Activated T-cell treated with anti-CD3 and anti-CD28 coated beads for 4 hours (primary cell): ENCODE measurements at regions not wholly inside any gene's neighbourhood (a gene's known extent, or its start where the extent isn't known, plus 50 kb on each side); places are given as distances from the start of the nearest gene placed in this dataset.

Experiments used
- DNase-seq: peaks from one replicate; pipeline ENCODE4 v3.0.0-alpha.2; 2020

DNA sequence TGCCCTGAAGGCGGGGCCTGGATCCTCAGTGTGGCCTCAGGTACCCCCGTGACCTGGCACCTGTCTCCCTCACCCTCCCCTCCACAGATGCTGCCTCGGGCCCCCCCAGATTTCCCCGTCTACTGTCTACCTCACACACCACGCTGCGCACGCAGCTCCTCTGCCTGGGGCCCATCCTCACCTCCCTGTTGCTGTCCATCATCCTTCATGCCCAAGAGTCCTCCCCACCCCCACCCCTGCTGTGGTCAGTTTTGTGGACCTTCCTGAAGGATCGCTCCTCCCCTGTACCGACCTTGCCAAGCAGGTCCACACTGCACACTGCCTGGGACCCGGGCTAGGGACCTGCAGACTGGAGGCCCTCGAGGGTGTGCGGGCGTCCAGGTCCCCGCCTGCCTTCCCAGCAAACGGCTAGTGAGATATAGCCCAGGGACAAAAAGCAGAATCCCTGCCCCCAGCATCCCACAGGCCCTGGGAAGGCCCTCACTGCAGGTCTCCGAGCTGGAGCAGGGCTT lies 197.4 kb upstream of the DIO3 start:
- DNase-seq = no peak

DNA sequence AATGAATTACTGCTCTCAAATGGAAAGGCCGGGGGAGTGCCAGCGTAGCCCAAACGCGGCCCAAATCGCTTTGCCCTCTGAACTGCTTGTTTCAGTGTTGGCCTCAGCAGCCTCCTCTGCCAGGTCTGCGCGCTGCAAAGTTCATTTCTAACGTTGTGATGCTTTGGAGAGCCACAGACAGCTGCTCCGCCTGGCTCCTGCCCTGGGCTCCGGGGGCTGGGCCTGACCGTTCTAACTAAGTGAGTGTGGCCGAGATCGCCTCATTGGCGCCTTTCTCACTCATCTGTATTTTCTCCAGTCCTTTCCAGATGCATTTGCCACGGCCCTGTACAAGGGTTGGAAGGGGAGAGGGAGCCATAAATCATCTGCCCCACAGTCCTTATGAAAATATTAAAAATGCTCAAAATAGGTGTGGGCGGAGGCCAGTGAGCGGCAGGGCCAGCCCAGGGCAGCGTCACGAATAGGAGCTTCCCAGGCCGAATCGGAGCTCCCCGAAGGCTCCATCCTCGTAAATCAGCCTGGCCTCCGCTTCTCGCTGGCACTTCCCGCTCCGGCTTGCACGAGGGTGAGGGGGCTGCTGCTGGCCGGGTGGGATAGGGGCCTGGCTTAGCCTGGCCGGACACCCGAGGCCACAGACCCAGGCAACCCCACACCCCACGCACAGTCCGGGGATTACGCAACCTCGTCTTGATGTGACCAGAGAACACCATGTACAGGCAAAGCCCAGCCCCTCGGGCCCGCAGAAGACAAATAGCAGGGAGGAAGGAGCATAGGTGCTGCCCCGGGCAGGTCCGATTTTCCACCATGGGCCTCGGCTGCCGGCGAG lies 196.6 kb upstream of the DIO3 start:
- no peak for DNase-seq

DNA sequence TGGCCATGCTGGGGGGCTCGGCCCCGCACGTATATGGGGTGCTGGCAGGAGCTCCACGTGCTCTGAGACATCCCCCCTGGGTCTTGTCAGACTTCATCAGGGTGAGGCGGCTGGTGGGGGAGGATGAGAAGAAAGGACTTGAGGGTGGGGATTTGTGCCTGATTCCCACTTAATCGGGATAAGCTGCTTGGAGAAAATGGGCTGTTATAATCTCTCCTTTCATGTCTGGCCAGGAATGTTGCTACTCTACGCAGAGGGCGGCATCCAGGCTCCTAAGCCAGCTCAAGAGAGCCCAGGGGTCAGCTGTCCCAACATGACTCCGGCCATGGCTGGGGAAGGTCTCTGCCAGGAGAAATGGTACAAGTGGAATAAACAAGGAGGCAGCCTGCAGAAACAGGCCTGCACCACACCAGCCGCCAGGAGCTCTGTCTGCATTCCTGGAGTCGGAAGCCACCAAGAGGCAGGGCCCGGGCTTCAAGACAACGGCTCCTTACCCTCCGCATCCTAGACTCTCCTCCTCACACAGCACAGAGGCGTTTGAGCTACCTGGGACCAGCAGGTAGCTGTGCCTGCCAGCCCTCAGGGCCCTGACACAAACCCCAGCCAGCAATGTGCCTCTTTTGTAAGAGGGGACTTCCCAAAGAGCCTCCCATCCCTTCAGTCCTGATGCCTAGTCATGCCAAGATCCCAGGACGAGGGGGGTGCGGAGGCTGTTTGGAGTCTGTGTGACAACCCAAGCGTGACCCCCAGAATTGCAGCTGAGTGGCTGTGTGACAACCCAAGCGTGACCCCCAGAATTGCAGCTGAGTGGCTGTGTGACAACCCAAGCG lies 195.8 kb upstream of the DIO3 start:
- DNase-seq = no peak

DNA sequence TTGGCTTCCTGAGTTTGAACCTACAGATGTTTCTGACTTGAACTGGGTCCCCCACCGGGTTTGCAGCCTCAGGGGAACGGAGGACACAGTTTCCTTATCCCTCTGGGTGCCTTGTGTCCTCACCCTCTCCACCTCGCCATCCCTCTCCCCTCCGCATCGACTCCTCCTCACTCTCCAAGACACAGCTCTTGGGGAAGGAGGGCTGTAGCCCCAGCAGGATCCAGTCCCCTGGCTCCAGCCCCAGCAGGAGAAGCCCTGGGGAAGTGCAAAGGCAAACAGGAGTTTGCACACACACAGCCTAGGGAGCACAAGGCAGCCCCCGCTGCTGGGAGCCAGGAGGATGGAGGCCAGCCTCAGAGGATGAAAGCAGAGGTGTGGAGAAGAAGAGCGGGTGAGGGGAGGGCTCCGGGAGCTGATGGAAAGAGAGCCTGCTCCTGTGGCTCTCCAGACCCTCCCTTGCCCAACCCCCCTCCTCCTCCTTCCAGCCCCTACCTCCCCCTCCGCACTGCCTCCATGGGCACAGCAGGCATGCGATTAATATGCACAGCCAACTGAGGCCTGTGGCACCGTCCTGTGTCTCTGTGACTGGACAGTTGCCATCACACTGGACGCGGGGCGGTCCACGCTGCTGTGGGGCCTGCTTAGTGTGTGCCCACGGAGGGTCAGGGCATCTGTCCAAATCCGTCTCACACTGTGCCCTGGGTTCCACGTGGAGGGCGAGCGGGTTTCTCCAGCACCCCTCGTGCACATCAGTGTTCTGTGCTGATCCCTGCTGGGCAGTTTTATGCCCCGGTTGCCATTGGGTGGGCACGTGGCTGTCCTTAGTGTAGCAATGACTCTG lies 193.7 kb upstream of the DIO3 start:
- no peak for DNase-seq

DNA sequence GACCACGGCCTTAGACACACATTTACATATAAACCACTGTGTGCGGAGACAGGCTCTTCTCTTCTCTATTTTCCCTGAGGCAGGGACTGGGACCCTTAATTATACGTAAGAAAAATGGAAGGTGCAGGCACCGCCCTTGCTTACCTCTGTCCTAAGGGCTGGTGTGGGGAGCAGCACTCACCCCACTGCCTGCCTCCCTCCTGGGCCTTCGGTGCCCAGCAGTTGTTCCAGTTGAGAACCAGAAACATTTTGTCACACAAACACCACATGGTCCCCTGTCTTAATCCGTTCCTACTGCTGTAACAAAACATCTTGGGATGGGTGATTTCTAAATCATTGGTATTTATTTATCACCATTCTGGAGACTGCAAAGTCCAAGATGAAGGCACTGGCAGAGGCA lies 192.7 kb upstream of the DIO3 start:
- no peak for DNase-seq

DNA sequence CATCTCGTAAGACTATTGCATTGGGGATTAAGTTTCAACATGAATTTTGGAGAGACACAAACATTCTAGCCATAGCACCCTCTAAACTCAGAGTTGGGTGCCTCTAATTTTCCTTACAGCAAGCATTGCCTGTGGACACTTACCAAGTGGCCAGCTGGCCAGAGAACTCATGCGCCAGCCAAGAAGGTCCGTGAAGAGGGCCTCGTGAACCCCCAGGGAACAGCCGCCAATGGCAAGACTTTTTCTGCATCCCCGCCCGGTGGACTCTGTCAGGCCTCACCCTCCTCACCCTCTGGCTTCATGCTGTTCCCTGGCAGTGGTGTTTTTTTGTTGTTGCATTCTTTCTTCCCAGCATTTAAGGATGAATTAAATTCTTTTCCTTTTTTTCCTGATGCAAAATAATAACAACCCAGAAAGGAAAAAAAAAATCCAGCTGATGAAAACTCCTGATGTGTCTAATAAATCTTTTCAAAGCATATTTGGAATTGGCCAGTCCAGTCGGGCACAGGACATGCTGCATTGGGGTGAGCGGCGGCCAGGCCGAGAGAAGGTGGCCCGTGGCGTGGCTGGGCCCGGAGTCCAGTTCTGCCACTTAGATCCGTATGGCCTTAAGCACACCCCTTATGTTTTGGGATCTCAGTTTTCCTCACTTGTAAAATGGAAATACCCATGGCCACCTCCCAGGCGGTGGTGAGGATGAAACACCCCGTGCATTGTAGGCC lies 191.9 kb upstream of the DIO3 start:
- no peak for DNase-seq

DNA sequence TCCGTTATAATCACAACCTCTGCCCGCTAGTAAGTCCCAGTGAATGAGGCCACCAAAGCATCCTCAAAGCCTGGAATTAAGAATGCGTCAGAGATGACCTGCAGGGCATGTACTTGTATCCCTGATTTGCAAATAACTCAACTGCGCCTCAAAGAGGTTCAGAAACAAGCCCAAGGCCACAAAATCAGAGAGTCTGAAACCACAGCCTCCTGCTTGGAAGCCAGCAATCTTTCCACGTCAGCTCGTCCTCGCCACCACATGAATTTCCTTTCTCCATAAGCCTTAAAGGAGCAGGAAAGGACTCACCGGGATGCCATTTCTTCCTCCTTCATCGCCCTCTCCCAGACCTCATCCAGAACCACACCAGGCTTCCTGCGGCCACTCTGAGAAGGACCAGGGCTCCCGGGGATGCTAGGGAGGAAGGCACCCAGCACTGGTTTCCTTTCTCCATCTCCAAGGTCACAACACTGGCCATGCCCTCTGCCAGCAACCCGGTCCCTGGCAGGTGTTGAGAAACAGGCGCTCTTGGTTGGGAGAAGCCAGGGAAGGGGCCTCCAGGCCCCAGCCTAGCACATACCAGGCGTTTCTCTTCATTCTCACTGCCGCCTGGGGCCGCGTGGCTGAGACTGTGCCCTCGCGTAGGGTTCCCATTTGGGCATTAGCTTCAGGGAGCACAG lies 191.2 kb upstream of the DIO3 start:
- no peak for DNase-seq

DNA sequence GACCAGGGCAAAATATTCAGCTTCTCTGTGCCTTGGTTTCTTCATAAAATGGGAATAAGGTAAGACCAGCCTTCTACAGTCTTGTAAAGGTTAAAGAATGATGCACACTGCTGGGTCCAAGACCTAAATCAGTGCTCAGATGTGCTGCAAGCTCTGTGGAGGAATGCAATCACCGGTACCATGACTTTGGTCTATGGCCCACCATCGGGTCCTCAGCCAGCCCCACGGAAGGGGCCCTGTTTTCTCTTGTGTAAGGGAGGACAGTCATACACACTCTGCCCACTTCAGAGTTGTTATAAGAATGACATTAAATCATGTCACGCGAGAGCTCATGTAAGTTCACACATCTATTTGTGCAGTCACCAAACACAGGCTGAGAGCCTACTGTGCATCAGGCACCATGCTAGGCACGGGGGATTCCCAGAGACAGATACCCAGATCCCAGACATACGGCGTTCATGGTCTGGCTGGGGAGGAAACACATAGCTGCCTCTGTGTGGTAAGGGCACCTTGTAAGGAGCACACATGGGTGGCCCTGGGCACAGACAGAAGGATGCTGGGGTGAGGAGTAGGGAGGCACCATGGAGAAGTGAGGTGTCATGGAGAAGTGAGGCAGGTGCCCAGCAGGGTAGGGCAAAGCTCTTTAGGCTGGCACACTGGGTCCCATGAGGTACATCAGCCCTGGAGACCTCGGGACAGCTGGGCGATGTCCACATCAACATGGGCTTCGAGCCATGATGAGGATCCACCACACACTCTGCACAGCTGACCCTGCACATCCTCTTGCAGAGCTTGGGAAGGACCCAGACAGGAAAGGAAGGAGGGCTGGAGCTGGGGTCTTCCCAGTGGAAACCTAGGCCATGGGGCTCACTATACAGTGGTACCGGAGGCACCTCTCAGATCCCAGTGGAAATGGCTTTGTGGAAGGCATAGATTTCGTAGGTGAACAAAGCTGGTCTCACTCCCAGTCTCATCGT lies 190.4 kb upstream of the DIO3 start:
- DNase-seq = no peak

DNA sequence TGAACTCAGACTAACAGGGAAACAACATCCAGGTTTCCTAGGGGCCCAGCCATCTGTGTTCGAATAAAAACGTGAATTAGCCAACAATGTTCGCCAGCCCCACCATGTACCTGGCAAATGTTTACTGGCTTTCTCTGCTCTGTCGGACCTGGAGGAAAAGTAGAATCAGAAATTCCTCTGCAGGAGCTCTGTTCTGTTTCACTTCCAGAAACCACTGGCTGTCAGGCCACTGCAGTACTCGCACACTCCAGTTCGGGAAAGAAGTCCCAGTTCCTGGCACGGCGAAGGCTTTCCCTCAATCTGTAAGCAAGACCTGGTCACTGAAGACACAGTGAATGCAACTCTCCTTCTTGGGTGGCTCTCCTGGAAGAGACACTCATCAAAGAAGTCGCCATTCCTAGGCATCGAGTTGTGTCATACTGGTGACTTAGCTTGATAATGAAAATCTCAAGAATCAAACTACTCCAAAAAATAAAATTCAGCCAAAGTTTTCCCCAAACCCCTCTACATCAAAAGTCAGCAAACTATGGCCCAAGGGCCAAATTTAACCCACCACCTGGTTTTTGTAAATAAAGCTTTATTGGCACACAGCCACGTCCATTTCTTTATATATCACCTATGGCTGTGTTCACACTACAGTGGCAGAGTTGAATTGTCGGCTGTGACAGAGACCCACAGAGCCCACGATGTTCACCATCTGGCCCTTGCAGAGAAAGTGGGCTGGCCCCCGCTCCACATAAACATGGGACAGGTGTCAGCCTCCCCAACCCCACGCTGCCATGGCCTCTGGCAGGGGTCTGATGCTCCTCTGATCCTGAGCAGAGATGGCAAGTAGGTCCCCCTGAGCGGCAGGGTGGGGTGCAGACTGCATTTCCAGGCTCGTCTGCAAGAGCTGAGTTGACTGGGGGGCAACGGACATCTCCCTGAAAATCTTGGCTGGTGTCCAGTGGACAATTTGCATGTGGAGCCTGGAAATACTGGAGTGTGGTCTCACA lies 189.2 kb upstream of the DIO3 start:
- no peak for DNase-seq

DNA sequence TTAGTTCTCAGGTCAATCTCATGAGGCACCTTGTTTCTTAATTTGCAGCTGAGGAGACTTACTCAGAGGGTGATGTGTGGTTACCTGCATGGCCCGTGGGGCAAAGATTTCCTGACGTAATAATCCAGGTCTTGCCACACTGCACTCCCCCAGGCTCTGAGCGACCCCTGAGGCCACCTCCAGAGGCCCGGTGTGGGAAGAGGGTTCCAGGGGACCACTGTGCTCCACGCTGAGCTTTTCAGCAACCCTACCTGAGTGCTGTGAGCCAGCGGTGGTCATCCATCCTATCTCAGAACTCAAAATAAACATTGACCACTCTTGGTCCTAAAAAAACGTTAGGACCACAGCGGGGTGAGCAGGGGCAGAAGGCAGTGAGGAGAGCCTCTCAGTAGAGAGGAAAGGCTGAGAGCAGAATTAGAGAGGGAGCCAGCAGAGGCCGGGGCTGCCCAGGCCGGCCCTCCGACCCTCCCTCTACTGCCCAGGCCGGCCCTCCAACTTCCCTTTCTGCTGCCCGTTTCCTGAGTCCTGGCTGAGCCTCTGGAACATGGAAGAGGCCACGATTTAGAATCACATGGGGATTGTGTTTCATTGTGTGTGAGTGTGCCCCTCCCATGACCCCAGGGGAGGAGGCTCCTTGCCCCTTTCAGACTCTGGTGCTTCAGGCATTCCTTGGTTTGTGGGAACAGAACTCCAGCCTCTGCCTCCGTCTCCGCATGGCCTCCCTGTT lies 188.2 kb upstream of the DIO3 start:
- no peak for DNase-seq

DNA sequence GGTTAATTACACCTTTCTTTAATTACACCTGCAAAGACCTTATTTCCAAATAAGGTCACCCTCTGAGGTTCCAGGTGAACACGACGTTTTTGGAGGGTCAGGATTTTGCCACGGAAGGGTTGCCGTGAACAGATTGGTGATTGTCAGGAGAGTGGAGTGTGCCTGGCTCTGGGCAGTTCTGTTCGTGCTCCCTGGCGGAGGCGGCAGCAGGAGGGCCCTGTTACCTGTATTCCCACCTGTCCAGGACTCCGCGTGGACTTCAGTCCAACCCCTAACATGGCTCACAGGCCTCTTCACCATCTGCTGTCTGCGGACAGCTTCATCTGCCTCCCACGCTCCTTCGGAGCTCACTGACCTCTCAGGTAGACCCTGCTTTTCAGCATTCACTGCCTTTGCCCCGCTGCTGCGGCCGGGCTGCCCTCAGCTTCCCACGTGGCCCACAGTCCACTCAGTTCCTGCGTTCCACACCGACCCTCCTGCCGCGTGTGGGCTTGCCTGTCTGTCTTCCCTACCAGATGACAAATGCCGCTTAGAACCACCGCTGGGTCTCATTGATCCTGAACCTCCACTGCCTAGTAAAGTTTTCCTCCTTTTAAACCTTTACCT lies 187.5 kb upstream of the DIO3 start:
- no peak for DNase-seq

DNA sequence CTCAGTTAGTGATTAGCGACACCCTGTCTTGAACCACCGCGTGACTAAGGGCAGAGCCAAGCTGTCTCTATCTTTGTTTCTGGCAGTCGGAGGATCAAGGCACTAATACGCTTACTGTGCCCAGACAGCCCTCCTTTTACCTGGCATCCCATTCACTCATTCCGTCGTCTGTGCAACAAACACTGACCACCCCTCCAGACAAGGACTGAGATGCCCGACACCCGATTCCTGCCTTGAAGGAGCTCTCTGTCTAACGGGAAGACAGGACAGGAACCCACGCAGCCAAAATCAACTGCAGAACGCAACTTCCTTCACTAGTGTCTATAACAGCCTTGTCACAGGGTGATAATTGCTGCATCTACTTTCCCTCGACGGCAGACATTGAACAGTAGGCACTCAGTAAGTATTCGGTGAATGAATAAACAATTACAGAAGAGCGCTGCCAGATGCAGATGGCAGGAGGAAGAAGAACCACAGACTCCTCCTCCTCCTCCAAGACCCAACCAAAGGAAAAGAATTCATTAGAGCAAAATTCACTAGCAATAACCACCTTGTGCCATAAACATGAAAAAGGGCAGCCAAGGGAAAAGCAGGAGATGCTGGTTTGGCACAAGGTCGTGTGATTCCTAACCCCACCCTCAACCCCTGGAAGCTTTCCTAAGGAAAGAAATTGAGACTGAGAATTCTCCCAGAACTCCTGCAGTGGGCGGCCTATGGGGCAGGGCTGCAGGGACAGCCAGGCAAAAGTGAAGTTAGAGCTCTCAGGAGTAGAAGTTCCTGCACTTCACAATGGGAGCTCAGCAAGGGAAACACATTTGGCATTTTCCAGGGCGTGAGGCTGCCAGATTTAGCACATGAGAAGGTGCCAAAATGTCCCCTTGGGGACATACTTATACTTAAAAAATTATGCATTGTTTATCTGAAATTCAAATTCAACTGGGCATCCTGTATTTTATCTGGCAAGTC lies 186.6 kb upstream of the DIO3 start:
- no peak for DNase-seq

DNA sequence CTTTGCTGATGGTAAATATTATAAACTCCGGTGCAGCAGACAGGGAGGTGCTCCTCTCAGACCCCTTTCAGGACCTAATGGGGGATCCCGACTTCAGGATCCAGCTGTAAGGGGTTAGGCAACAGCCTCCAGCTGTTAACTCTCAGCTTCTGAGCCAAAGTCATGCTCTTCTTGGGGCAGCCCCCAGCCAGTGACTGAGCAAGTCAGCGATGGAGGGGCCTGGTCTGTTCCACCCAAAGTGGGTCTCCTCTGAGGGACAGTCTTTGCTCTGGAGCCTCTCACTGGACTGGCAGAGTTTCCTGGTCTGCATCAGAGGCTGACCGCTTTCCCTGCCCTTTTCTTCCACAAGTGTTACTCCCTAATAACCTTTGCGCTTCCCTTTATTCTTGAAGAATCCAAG lies 184.2 kb upstream of the DIO3 start:
- no peak for DNase-seq

DNA sequence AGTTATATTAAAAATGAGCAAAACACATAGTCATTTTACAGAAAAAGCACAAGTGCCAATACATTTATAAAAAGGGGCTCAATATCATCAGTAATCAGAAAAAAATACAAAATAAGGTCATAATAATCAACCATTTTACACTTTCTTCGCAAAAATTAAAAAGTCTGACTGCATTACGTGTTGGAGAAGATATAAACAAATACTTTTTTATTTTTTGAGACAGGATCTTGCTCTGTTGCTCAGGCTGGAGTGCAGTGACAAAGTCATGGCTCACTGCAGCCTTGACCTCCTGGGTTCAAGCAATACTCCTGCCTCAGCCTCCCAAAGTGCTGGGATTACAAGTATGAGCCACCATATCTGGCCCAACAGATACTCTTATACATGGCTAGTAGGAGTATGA lies 181.5 kb upstream of the DIO3 start:
- DNase-seq = no peak

DNA sequence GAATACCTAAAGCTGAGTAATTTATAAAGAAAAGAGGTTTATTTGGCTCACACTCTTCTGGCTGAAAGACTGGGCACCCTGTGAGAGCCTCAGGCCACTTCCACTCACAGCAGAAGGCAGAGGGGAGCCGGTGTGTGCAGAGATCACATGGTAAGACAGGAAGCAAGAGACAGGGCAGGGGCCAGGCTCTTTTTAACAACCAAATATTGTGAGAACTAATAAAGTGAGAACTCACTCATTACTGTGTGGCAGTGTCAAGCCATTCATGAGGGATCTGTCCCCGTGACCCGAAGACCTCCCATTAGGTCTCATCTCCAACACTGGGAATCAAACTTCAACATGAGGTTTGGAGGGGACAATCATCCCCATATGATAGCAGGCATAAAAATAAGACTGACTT lies 180.8 kb upstream of the DIO3 start:
- no peak for DNase-seq

DNA sequence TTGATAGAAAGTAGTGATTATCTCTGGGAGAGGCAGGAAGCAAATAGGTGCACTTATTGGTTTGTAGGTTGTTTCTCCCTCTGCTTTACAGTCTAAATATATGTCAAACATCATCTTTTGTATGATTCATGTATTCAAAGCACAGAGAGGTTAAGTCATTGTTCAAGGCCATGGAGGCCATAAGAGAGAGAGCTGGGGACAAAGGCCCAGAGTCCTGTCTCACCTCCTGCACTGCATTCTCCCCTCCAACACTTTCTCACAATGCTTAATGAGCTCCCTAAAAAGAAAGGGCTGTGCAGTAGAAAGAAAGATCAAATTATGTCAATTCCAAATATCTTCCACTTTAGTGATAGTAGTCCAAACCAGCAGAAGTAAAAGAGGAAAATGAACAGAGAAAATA lies 180.4 kb upstream of the DIO3 start:
- DNase-seq = no peak
